HUES64 (cell line): ENCODE measurements at regions not wholly inside any gene's neighbourhood (a gene's known extent, or its start where the extent isn't known, plus 50 kb on each side); places are given as distances from the start of the nearest gene placed in this dataset.

Experiments
- H3K27ac ChIP-seq: 2 replicates; pipeline ENCODE4 v1.7.0; 2013; ENCODE audit warnings: low read depth, low read length, inconsistent platforms
- H3K27me3 ChIP-seq: 2 replicates; pipeline ENCODE4 v1.6.1; 2013; ENCODE audit warnings: mild to moderate bottlenecking, low read length; ENCODE audit not compliant: insufficient read depth
- H3K36me3 ChIP-seq: 2 replicates; pipeline ENCODE4 v1.6.1; 2013; ENCODE audit warnings: mild to moderate bottlenecking, low read length; ENCODE audit not compliant: insufficient read depth
- H3K4me1 ChIP-seq: 2 replicates; pipeline ENCODE4 v1.6.1; 2013; ENCODE audit warnings: mild to moderate bottlenecking, low read length, moderate library complexity; ENCODE audit not compliant: insufficient read depth
- H3K4me3 ChIP-seq: 2 replicates; pipeline ENCODE4 v1.5.1; 2013; ENCODE audit warnings: mild to moderate bottlenecking, low read length, moderate library complexity
- H3K9ac ChIP-seq: 2 replicates; pipeline ENCODE4 v1.6.1; 2013; ENCODE audit warnings: mild to moderate bottlenecking, low read depth, low read length
- H3K9me3 ChIP-seq: 2 replicates; pipeline ENCODE4 v1.6.1; 2013; ENCODE audit warnings: low read depth, low read length; ENCODE audit not compliant: insufficient read depth
- WGBS: fragments of 150-250, 120-280 bp; methylation state at CpG from one replicate; pipeline ENCODE4 v1.1.7; 2013; ENCODE audit warnings: missing lambda C conversion rate; 5-methylcytosine and 5-hydroxymethylcytosine counted together

- Histone ChIP-seq H3K9me3 (no peaks in the 10 kb centered on the region), H3K27me3 (no peaks in the 10 kb centered on the region)
- 90% methylated on average over 2 of the region's 2 CpGs for WGBS
Measured at GRCh38 chr2:173806761-173807160, 158.4 kb downstream of the SP3 start.

GRCh38 chr2:173808718-173809117 is 156.5 kb downstream of the SP3 start:
- H3K27ac ChIP-seq = no peak overlapping the region
- 70% methylated on average over 2 of the region's 2 CpGs for WGBS
- H3K4me3 ChIP-seq = no peak overlapping the region
- no peaks in the 10 kb centered on the region for H3K9me3 ChIP-seq
- no peaks in the 10 kb centered on the region for H3K4me1 ChIP-seq
- H3K36me3 ChIP-seq = no peaks in the 10 kb centered on the region
- H3K9ac ChIP-seq = no peak overlapping the region
- H3K27me3 ChIP-seq = no peaks in the 10 kb centered on the region

More at GRCh38 chr2:173806761-173807160, 158.4 kb downstream of the SP3 start:
- Histone ChIP-seq H3K27ac (no peak overlapping the region), H3K36me3 (no peaks in the 10 kb centered on the region), H3K4me1 (no peaks in the 10 kb centered on the region), H3K9ac (no peak overlapping the region), H3K4me3 (no peak overlapping the region)

DNA sequence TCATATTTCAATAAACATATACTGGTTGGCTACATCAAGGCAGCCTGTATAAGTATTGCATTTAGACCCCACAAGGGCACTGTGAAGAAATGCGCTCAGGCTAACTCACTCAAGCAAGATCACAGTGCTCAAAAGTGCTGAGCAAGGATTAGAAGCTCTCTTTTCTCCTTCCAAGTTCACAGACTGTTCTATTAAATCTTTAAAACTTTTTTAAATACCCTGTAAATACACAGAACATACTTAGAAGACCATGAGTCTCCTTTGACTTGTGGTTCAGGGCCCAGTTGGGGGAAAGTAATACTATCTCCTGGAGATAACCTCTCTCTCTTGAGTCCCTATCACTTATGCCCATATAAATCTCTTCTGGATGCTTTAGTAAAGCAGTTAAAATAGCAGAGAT is 152.9 kb downstream of the SP3 start:
- Histone ChIP-seq H3K27ac (no peak overlapping the region), H3K4me3 (no peak overlapping the region), H3K9me3 (no peaks in the 10 kb centered on the region), H3K9ac (no peak overlapping the region), H3K36me3 (no peaks in the 10 kb centered on the region), H3K27me3 (no peaks in the 10 kb centered on the region), H3K4me1 (no peaks in the 10 kb centered on the region)
- 98% methylated on average over 1 of the region's 1 CpG for WGBS

- Histone ChIP-seq H3K4me1 (no peaks in the 10 kb centered on the region), H3K9me3 (no peaks in the 10 kb centered on the region), H3K9ac (no peak overlapping the region), H3K36me3 (no peaks in the 10 kb centered on the region), H3K27me3 (no peaks in the 10 kb centered on the region), H3K27ac (no peak overlapping the region), H3K4me3 (no peak overlapping the region)
- WGBS = 100% methylated on average over 1 of the region's 3 CpGs
Measured at GRCh38 chr2:173814306-173814705, 150.9 kb downstream of the SP3 start.

GRCh38 chr2:173815772-173816171 is 149.4 kb downstream of the SP3 start:
- WGBS = 95% methylated on average over 5 of the region's 5 CpGs
- Histone ChIP-seq H3K27me3 (no peaks in the 10 kb centered on the region), H3K9ac (no peak overlapping the region), H3K4me1 (no peaks in the 10 kb centered on the region), H3K9me3 (no peaks in the 10 kb centered on the region), H3K36me3 (no peaks in the 10 kb centered on the region), H3K4me3 (no peak overlapping the region), H3K27ac (no peak overlapping the region)

GRCh38 chr2:173817582-173817981 is 147.6 kb downstream of the SP3 start:
- Histone ChIP-seq H3K9me3 (no peaks in the 10 kb centered on the region), H3K27ac (no peak overlapping the region), H3K4me1 (0 out of 2 replicates have a peak, but pooled peaks cover 2% of the 10 kb centered on the region), H3K36me3 (no peaks in the 10 kb centered on the region), H3K9ac (no peak overlapping the region), H3K4me3 (no peak overlapping the region), H3K27me3 (no peaks in the 10 kb centered on the region)
- WGBS = 84% methylated on average over 4 of the region's 4 CpGs

GRCh38 chr2:173818285-173818684 is 146.9 kb downstream of the SP3 start:
- H3K4me3 ChIP-seq = no peak overlapping the region
- H3K27ac ChIP-seq = no peak overlapping the region
- H3K27me3 ChIP-seq = no peaks in the 10 kb centered on the region
- H3K9me3 ChIP-seq = no peaks in the 10 kb centered on the region
- no peaks in the 10 kb centered on the region for H3K36me3 ChIP-seq
- 90% methylated on average over 4 of the region's 4 CpGs for whole genome bisulfite sequencing
- no peak overlapping the region for H3K9ac ChIP-seq
- H3K4me1 ChIP-seq = 0 out of 2 replicates have a peak, but pooled peaks cover 2% of the 10 kb centered on the region

DNA sequence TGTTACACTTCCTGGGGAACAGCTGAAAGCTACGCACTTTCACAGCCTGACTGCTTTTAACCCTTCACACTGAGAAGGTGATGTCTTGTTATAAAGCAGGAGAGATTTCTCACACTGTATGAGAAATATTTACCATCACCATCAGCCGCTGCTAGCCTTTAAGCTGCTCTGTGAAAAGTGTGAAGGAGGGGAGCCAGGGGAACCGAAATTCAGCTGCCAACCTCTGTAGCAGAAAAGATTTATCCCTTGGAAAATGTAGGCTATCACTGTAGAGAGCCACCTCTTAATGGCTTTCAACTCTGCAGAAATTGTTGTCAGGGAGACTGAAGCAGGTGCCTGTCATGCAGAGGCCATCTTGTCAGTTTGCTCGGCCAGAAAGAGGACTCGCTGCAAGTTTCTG is 145.3 kb downstream of the SP3 start:
- H3K9ac ChIP-seq = no peak overlapping the region
- H3K27ac ChIP-seq = no peak overlapping the region
- H3K9me3 ChIP-seq = no peaks in the 10 kb centered on the region
- no peak overlapping the region for H3K4me3 ChIP-seq
- 88% methylated on average over 5 of the region's 5 CpGs for WGBS
- H3K27me3 ChIP-seq = no peaks in the 10 kb centered on the region
- 0 out of 2 replicates have a peak, but pooled peaks cover 2% of the 10 kb centered on the region for H3K4me1 ChIP-seq
- no peaks in the 10 kb centered on the region for H3K36me3 ChIP-seq

DNA sequence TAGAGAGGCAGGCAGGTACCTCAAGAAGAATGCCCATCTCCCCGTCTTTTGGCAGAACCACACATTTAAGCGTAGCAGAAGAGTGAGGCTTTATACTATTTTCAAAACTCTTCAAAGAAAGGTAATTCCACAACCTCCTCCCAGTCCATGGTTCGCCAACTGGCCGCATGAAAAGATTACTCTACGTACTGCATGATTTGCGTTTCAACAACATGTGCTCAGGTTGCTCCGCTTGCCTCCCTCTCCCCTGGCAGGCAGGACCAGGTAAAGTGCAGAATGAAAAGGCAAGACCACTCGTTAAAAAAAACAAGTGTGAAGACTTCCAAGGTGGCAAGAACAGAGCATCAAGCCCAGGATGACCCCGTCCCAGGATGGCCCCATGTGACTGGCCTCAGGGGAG is 143.7 kb downstream of the SP3 start:
- no peaks in the 10 kb centered on the region for H3K36me3 ChIP-seq
- H3K4me1 ChIP-seq = 0 out of 2 replicates have a peak, but pooled peaks cover 2% of the 10 kb centered on the region
- no peak overlapping the region for H3K4me3 ChIP-seq
- no peaks in the 10 kb centered on the region for H3K9me3 ChIP-seq
- H3K27me3 ChIP-seq = no peaks in the 10 kb centered on the region
- 93% methylated on average over 9 of the region's 9 CpGs for WGBS
- no peak overlapping the region for H3K27ac ChIP-seq
- no peak overlapping the region for H3K9ac ChIP-seq

DNA sequence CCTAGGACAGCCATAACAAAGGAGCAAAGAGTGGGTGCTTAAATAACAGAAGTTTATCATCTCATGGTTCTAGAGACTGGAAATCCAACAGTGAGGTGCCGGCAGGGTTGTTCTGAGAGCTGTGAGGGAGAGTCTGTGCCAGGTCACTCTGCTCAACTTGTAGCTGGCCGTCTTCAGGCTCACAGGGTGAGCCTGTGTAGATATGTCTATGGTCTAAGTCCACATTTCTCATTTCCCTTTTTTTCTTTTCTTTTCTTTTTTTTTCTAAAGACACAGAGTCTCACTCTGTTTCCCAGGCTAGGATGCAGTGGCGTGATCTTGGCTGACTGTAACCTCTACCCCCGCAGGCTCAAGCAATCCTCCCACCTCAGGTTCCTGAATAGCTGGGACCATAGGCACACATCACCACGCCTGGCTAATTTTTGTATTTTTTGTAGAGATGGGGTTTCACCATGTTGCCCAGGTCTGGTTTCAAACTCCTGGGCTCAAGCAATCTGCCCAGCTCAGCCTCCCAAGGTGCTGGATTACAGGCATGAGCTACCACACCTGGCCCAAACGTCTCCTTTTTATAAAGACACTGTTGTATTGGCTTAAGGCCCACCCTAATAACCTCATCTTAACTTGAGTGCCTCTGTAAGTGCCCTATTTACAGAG is 142.2 kb downstream of the SP3 start:
- 93% methylated on average over 6 of the region's 6 CpGs for WGBS
- no peak overlapping the region for H3K9ac ChIP-seq
- H3K27ac ChIP-seq = no peak overlapping the region
- H3K9me3 ChIP-seq = no peaks in the 10 kb centered on the region
- H3K4me3 ChIP-seq = no peak overlapping the region
- H3K4me1 ChIP-seq = 0 out of 2 replicates have a peak, but pooled peaks cover 2% of the 10 kb centered on the region
- no peaks in the 10 kb centered on the region for H3K27me3 ChIP-seq
- H3K36me3 ChIP-seq = no peaks in the 10 kb centered on the region

GRCh38 chr2:173823543-173823939 is 141.6 kb downstream of the SP3 start:
- Histone ChIP-seq H3K9me3 (no peaks in the 10 kb centered on the region), H3K27me3 (no peaks in the 10 kb centered on the region), H3K27ac (no peak overlapping the region), H3K9ac (no peak overlapping the region), H3K4me1 (0 out of 2 replicates have a peak, but pooled peaks cover 2% of the 10 kb centered on the region), H3K4me3 (no peak overlapping the region), H3K36me3 (no peaks in the 10 kb centered on the region)
- WGBS = 94% methylated on average over 4 of the region's 4 CpGs
